AG10803 (cell line): ENCODE measurements at regions not wholly inside any gene's neighbourhood (a gene's known extent, or its start where the extent isn't known, plus 50 kb on each side); places are given as distances from the start of the nearest gene placed in this dataset.
"Not testable (repeated sequence)": the region's sequence is repeated elsewhere in the genome, so short reads cannot be mapped to it uniquely, and the experiment has no call there.

ENCODE experiments used
- DNase-seq: peaks from one replicate; pipeline ENCODE4 v3.0.0; 2010; ENCODE audit warnings: low read depth
- H3K4me3 ChIP-seq: 2 replicates; pipeline ENCODE4 v1.5.1; 2011; ENCODE audit warnings: mild to moderate bottlenecking, low read length, control low read depth
- TF ChIP-seq, protein P1 (sequence below): conservative IDR thresholded peaks from 2 replicates; pipeline ENCODE4 v1.5.1; 2011; ENCODE audit warnings: mild to moderate bottlenecking, low read length, control low read depth, inconsistent platforms

DNA sequence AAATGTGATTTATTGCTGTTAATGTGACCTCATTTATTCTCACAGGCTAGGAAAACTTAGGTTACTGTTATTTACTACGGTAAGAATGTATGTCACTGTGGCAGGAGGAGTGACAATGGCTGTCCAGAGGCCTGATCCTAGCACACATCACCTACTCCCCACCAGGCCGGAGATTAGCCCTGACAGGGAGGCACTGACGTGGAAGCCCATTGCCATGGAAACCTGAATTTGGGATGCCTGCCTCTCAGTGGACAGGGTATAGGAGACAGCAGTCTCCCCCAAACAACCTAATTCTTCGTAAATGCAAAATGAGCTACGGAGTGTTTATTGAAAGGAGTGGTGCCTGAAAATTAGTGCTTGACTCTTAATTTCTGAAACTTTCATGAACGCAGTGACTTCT lies 87.6 kb upstream of the SMARCA2 start:
- H3K4me3 ChIP-seq, result no peak overlapping the region
- TF ChIP-seq, protein P1, sequence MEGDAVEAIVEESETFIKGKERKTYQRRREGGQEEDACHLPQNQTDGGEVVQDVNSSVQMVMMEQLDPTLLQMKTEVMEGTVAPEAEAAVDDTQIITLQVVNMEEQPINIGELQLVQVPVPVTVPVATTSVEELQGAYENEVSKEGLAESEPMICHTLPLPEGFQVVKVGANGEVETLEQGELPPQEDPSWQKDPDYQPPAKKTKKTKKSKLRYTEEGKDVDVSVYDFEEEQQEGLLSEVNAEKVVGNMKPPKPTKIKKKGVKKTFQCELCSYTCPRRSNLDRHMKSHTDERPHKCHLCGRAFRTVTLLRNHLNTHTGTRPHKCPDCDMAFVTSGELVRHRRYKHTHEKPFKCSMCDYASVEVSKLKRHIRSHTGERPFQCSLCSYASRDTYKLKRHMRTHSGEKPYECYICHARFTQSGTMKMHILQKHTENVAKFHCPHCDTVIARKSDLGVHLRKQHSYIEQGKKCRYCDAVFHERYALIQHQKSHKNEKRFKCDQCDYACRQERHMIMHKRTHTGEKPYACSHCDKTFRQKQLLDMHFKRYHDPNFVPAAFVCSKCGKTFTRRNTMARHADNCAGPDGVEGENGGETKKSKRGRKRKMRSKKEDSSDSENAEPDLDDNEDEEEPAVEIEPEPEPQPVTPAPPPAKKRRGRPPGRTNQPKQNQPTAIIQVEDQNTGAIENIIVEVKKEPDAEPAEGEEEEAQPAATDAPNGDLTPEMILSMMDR, result no peak
- DNase-seq, result no peak

DNA sequence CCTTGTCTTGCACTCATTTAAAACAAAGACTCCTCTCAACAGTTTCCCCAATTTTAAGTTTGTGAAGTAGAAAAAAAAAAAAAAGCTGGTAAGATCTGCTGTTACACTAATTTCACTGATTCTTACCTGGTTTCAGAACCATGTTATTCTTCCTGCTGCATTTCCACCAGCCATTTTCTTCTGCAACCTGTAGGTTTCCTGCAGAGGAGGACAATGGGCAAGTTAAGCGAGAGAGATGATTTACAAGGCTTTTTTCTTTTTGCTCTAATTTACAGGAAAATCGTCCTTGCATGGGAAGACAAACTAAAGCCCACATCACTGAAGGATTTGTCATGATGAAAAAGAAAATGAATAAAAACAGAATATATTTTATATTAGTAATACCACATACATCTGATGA lies 86.0 kb upstream of the SMARCA2 start:
- no peak overlapping the region for H3K4me3 ChIP-seq
- DNase-seq, result no peak
- TF ChIP-seq, protein P1, result no peak

DNA sequence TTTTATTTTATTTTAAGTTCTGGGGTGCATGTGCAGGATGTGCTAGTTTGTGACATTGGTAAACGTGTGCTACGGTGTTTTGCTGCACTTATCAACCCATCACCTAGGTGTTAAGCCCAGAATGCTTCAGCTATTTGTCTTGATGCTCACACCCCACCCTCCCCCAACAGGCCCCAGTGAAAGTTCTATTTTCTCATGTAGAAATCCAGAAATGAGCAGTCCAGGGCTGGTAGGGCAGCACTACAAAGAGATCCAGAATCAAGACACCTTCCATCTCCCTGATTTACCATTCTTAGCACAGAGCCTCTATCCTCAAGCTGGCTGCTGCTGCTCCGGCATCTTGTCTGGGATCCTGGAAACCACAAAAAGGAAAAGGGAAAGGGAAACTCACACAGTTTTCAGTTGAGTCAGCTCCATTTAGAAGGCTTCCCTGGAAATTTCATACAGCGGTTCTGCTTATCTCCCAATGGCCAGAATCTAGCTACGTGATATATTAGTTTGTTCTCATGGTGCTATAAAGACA lies 85.4 kb upstream of the SMARCA2 start:
- TF ChIP-seq, protein P1, result no peak
- no peak overlapping the region for H3K4me3 ChIP-seq
- no peak for DNase-seq

DNA sequence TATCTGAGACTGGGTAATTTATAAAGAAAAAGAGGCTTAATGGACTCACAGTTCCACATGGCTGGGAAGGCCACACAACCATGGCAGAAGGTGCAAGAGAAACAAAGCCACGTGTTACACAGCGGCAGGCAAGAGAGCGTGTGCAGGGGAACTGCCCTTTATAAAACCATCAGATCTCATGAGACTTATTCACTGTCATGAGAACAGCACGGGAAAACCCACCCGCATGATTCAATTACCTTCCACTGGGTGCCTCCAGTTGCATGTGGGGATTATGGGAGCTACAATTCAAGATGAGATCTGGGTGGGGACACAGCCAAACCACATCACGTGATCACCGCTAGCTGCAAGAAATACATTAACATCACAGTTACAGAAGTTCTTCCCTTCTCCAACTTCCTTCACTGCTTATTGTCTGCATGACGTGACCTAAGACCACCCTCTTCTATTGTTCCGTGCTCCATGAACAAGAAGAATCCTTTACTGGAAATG lies 84.9 kb upstream of the SMARCA2 start:
- not testable (repeated sequence) for DNase-seq, H3K4me3 ChIP-seq

DNA sequence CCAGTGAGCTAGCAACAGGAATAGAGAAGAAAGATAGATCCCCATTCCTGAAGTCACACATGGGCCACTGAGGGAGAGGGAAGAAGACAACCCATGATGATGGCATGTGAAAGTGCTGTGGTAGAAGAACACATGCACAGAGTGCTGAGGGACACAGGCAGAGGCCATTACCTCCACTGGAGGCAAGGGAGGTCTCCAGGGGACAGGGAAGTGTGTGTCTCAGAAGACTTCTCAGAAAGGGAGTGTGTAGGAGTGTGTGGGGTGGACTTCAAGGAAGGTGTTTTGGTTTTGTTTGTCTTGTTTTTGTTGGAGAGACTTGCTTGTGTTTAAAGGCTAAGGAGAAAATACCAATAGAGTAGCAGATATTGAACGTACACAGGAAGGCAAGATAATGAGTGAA lies 77.0 kb upstream of the SMARCA2 start:
- DNase-seq, result no peak
- TF ChIP-seq, protein P1, result no peak
- no peak overlapping the region for H3K4me3 ChIP-seq

DNA sequence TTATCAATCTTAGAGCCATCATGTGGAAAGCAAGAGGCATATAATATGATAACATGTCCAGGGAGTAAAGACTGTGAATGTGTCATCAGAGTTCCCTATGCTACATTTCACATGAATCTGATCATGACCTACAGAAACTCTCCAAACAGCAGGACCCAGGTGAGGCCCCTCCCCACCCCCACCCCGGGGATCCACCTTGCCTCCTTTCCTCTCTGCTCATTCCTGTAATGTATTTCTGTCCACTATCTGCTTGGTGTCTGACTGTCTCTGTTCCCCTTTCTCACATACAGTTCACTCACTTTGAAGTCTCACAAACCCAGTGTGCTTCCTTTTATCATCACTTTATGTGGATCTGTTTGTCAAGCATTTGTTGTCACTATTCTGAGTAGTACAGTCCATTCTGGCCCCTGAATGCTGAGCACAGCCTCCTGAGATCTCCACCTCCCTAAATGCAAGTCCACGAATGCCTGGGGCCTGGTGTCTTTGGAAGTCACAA lies 76.4 kb upstream of the SMARCA2 start:
- no peak overlapping the region for H3K4me3 ChIP-seq
- TF ChIP-seq, protein P1, result no peak
- DNase-seq, result no peak

DNA sequence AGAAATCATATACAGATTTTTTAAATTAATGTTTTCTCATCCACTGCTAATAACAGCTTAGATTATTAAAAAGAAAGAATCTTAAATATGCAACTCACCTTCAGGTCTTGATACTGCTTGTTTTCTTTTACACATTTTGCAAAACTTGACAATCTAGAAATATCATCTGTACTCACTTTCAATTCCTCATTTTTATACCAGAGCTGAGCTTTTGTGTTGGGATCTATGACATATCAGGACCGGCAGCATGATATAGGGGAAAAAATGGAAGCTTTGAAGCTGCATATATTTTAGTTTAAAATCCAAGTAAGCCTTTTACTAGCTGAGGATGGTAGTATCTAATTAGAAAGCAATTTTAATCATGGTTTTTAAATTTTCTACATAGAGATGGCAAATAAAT lies 75.7 kb upstream of the SMARCA2 start:
- no peak for DNase-seq
- no peak overlapping the region for H3K4me3 ChIP-seq
- TF ChIP-seq, protein P1, result no peak
